Inflammatory macrophage treated with lipopolysaccharide for 4 hours (primary cell): ENCODE measurements at regions not wholly inside any gene's neighbourhood (a gene's known extent, or its start where the extent isn't known, plus 50 kb on each side); places are given as distances from the start of the nearest gene placed in this dataset.

Experiments used
- DNase-seq: peaks from one replicate; pipeline ENCODE4 v3.0.0-alpha.2; 2020

DNA sequence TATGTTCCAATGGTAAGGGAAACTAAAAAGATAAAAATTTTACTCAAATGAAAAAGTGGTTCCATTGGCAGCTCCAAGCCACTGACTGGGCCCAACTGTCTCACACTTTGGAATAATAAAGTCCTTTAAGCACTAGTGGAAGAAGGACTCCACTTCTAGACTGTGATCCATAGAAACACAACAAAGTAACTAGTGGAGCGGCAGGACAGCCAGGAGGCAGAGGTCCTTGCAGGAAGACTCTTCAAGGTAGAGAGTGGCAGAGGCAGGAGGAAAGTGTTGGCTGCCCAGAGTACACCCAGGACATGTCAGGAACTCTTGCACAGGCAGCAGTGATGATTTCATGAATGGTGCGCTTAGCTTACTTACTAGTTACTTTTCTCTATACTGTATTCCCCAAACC lies 65.0 kb upstream of the CCN6 start:
- DNase-seq: no peak

- peak; percentile 13 for DNase-seq
Observed at GRCh38 chr6:111989743-111990142, 64.2 kb upstream of the CCN6 start.

DNA sequence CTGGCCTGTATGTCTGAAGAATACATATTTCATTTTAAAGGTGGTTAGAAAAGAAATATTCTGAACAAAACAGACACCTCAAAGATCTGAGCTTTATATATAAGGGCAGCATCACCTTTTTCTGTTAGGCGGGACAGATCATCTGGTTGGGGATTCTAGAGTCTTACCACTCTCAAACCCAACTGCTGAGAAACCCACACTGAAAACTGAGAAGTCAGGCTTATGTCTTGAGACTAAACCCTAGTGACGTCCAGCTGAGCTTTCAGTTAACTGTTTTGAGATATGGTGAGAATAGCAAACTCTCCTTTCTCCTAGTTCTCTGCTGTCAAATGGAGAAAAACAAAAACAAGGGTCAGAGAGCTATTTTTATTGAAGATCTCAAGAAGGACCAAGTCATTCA lies 63.7 kb upstream of the CCN6 start:
- DNase-seq: no peak

GRCh38 chr6:111992851-111993250 lies 61.1 kb upstream of the CCN6 start:
- DNase-seq: peak; percentile 48

GRCh38 chr6:111993342-111993741 lies 60.6 kb upstream of the CCN6 start:
- DNase-seq: no peak

GRCh38 chr6:111994791-111995190 lies 59.1 kb upstream of the CCN6 start:
- no peak for DNase-seq

DNA sequence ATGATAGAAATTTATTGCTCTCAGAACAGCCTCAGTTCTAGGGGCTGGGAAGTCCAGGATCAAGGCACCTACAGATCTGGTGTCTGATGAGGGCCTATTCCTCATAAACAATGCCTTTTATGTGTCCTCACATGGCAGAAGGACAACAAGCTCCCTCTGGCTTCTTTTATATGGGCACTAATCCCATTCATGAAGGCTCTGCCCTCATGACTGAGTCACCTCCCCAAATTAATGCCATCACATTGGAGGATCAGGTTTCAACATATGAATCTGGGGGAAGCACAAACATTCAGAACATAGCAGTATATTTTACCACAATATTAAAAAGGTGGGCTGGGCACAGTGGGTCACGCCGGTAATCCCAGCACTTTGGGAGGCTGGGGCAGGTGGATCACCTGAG lies 58.5 kb upstream of the CCN6 start:
- no peak for DNase-seq

DNA sequence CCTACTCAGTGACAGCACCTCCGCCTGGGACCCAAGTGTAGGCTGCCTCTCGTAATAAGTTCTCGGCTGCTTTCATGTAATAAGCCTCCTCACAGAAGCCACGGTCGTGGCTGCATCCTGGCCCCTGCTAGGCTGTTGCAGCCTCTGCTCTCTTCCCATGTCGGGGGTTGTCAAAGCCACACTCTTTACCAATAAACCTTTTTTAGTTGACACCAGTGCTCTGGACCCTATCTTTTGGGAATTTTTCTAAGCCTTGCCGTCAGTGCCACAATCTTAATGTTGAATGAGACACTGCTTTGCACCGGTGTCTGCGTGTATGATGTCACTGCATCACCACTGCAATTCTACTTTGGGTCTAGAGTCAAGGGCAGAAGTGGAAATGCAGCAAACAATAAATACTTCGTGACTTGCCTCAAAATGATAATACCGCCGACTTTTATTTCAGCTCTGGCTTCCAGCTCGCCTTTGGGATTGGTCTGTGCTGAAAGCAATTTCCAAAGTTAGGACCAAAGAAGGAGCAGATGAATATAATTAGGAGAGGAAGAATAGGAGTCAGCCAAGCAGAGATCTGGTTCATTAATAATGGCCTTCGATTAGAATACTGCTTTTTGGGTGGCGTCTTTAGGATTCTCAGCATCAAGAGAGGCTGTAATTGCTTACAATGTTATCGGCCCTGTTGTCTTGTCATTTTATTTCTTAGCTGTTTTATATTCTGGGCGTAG lies 57.6 kb upstream of the CCN6 start:
- DNase-seq: no peak

DNA sequence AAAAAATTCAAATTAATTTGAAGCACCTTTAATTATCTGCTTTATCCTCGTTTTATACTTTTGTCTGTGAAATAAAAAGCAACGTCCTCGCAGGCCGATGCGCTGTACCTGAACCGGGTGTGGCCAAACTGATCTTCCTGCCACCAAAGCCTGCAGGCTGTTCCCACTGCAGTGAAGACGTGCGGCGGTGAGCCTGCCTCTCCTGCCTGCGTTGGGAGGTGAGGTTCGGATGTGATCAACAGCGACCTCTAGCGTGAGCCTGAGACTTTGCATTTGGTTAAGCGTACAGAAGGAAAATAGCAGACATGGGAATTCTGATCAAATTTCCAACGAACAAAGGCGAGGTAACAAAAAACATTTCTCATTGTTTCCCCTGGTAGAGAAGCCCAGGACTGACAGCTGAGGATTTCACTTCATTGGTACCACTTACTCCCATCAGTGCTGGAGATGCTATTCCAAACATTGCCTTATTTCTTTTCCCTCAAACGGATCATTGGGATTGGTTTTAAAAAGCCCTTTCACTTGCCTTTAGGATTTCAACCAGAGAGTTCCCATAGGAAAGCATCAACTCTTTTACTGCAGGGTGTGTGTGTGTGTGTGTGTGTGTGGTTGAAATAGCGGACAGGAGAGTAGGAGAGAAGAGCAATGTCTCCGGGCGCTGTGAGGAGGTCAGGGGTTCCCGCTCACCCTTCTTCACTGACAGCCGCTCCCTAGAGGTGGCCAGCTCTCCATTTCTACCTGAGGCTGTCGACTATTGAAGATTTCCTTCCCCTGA lies 56.6 kb upstream of the CCN6 start:
- DNase-seq: peak; percentile 76

DNA sequence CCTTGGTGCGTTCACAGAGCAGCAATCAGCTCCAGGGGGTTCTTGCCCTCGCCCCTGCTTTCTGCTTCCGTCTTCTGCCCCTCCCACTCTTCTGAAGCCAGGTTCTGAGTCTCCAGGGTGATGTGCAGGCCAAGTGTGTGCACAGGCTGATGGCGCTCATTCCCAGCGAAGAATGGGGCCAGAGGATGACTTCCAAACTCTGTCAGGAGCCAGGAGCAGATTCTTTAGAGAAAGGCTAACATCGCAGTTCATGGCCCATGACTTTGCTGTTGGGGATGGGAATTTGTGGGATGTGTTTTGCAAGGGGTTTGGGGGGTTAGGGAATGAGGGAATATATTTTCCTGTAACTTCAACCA lies 56.1 kb upstream of the CCN6 start:
- no peak for DNase-seq

DNA sequence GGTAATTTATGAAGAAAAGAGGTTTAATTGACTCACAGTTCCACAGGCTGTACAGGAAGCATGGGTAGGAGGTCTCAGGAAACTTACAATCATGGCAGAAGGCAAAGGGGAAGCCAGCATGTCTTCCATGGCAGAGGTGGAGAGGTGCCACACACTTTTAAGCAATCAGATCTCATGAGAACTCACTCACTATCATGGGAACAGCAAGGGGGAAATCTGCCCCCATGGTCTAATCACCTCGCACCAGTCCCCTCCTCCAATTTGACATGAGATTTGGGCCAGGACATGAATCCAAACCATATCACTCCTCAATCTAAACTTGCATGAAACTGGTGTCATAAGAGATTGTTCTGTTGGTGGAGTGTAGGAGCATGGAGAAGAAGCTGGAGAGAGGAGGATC lies 51.6 kb upstream of the CCN6 start:
- no peak for DNase-seq
